A673 (cell line): ENCODE measurements at regions not wholly inside any gene's neighbourhood (a gene's known extent, or its start where the extent isn't known, plus 50 kb on each side); places are given as distances from the start of the nearest gene placed in this dataset.

Experiments used
- CTCF ChIP-seq: fragments of 300-800, 200-600 bp; sonication (generic); conservative IDR thresholded peaks from 2 replicates; pipeline ENCODE4 v1.5.1; 2017; ENCODE audit warnings: low read depth, mild to moderate bottlenecking, antibody characterized with exemption, low read length, moderate library complexity, mixed read lengths
- EZH2 ChIP-seq: fragments of 200-600 bp; sonication (generic); IDR thresholded peaks from 2 replicates; pipeline ENCODE4 v1.6.1; 2017; ENCODE audit warnings: borderline replicate concordance, low read depth, mild to moderate bottlenecking, mixed read lengths, antibody characterized with exemption, low read length; ENCODE audit not compliant: poor library complexity, severe bottlenecking

GRCh38 chr1:187842406-187843165, 1013.8 kb downstream of the PLA2G4A start:
- TF ChIP-seq CTCF (no peak), EZH2 (no peak)
